K562 (cell line): ENCODE measurements at regions not wholly inside any gene's neighbourhood (a gene's known extent, or its start where the extent isn't known, plus 50 kb on each side); places are given as distances from the start of the nearest gene placed in this dataset.

ENCODE experiments used
- ATAC-seq: fragments of 200-7000 bp; cut with Tn5 transposase; 3 replicates; pipeline ENCODE4 v1.9.1; 2020; ENCODE audit warnings: moderate library complexity
- BruUV-seq: library from RNA; stranded (reverse); fragments of 400-500 nt; replicated peaks from 2 replicates; lab custom pipeline; 2021; lab: Mats Ljungman, UMichigan
- CTCF ChIA-PET: fragments of 300-600 bp; formaldehyde crosslinking; extraction: SDS; loops from one replicate; lab custom pipeline; 2021; ENCODE audit warnings: low intra/inter-chr PET ratio; lab: Yijun Ruan, JAX
- POLR2A ChIA-PET: fragments of 300-600, 350-650 bp; sonication (Branson Sonifier 250); formaldehyde crosslinking; extraction: SDS; loops from one replicate; lab custom pipeline; 2021; ENCODE audit warnings: antibody characterized with exemption, inconsistent platforms; lab: Yijun Ruan, JAX
- DNase-seq, 4 experiments: peaks; one replicate each; pipeline versions ENCODE4 v3.0.0 to v3.0.0-alpha.2; 2011 to 2018; ENCODE audit warnings: low spot score in 3 of 4, mixed read lengths in 3 of 4; ENCODE audit errors: extremely low read depth in 1 of 4
- FAIRE-seq: peaks from 2 replicates; lab custom pipeline; 2011; peaks lifted over from hg19 to GRCh38; lab: Jason Lieb, UNC
- H2AFZ ChIP-seq: 2 replicates; pipeline ENCODE4 v1.6.0; 2011; ENCODE audit warnings: low read depth, low read length, control low read depth, inconsistent platforms
- H3K27ac ChIP-seq: fragments of 200-600 bp; 3 replicates; pipeline ENCODE4 v1.8.0; 2011; ENCODE audit warnings: low read depth, mild to moderate bottlenecking, control low read depth, inconsistent platforms, low read length, moderate library complexity, mixed read lengths; ENCODE audit errors: extremely low read depth
- H3K27me3 ChIP-seq, 2 experiments: fragments of 300-600 bp in 1 of 2; 2 replicates in 1 of 2; 3 replicates in 1 of 2; pipeline versions ENCODE4 v1.6.0 to v1.8.0; 2011; ENCODE audit warnings: inconsistent platforms in 2 of 2, low read length in 2 of 2, mild to moderate bottlenecking in 1 of 2, mixed read lengths in 1 of 2, moderate library complexity in 1 of 2; ENCODE audit not compliant: control insufficient read depth in 2 of 2, insufficient read depth in 2 of 2
- H3K36me3 ChIP-seq: fragments of 300-600 bp; 3 replicates; pipeline ENCODE4 v1.8.0; 2011; ENCODE audit warnings: mild to moderate bottlenecking, low read length, inconsistent platforms; ENCODE audit not compliant: control insufficient read depth, insufficient read depth
- H3K4me1 ChIP-seq, 2 experiments: fragments of 200-600 bp in 1 of 2; replicated peaks in 1 of 2; 2 replicates in 1 of 2; 3 replicates in 1 of 2; pipeline versions ENCODE4 v1.5.1 to v1.8.0; 2011; ENCODE audit warnings: inconsistent platforms in 2 of 2, low read length in 2 of 2, mild to moderate bottlenecking in 1 of 2, mixed read lengths in 1 of 2, moderate library complexity in 1 of 2; ENCODE audit not compliant: control insufficient read depth in 2 of 2, insufficient read depth in 2 of 2
- H3K4me2 ChIP-seq: 2 replicates; pipeline ENCODE4 v1.6.1; 2011; ENCODE audit warnings: low read length, control low read depth, inconsistent platforms, mixed read lengths; ENCODE audit not compliant: insufficient read depth
- H3K4me3 ChIP-seq: fragments of 200-600 bp; sonication (generic), shearing (Covaris generic); 2 replicates; pipeline ENCODE4 v1.5.1; 2016; ENCODE audit warnings: control low read depth, inconsistent platforms
- H3K79me2 ChIP-seq: fragments of 200-600 bp; 3 replicates; pipeline ENCODE4 v1.8.0; 2011; ENCODE audit warnings: low read length, inconsistent platforms; ENCODE audit not compliant: control insufficient read depth, insufficient read depth
- H3K9ac ChIP-seq, 2 experiments: 2 replicates each; pipeline versions ENCODE4 v1.6.0 to v1.6.1; 2011; ENCODE audit warnings: low read depth in 2 of 2, low read length in 2 of 2, control low read depth in 1 of 2, inconsistent platforms in 1 of 2, mild to moderate bottlenecking in 1 of 2, mixed read lengths in 1 of 2; ENCODE audit not compliant: insufficient read depth in 1 of 2
- H3K9me1 ChIP-seq: one replicate; pipeline ENCODE4 v1.6.0; 2011; ENCODE audit warnings: inconsistent platforms, mild to moderate bottlenecking, low read length, moderate library complexity; ENCODE audit not compliant: control insufficient read depth, insufficient read depth
- H3K9me3 ChIP-seq: replicated peaks from 2 replicates; pipeline ENCODE4 v1.5.1; 2011; ENCODE audit warnings: low read depth, low read length, inconsistent platforms; ENCODE audit not compliant: control insufficient read depth, insufficient read depth
- H4K20me1 ChIP-seq: replicated peaks from 2 replicates; pipeline ENCODE4 v1.6.1; 2011; ENCODE audit warnings: low read length, inconsistent platforms, mixed read lengths; ENCODE audit not compliant: control insufficient read depth, insufficient read depth
- ETV5 ChIP-seq: sonication (generic); formaldehyde crosslinking; IDR thresholded peaks from 2 replicates; pipeline ENCODE4 v1.4.0; 2020; ENCODE audit warnings: low read depth, mild to moderate bottlenecking, missing genetic modification reagents
- GTF2E2 ChIP-seq: fragments of 200-800 bp; sonication (Bioruptor generic); IDR thresholded peaks from 2 replicates; pipeline ENCODE4 v1.6.1; 2016; ENCODE audit warnings: missing genetic modification characterization, missing compliant biosample characterization
- HLTF ChIP-seq: fragments of 450-650 bp; IDR thresholded peaks from 2 replicates; pipeline ENCODE4 v1.6.1; 2016
- KLF1 ChIP-seq: fragments of 450-650 bp; IDR thresholded peaks from 2 replicates; pipeline ENCODE4 v1.6.1; 2016; ENCODE audit warnings: missing genetic modification characterization, missing compliant biosample characterization
- PTBP1 ChIP-seq: fragments of 200-400 bp; formaldehyde crosslinking; IDR thresholded peaks from 2 replicates; pipeline ENCODE4 v1.6.1; 2017; ENCODE audit warnings: low read depth, low read length
- SMAD2 ChIP-seq: fragments of 150-350 bp; IDR thresholded peaks from 2 replicates; pipeline ENCODE4 v1.6.1; 2014; ENCODE audit warnings: low read depth, mild to moderate bottlenecking, low read length
- SREBF1 ChIP-seq: fragments of 150-350 bp; IDR thresholded peaks from 2 replicates; pipeline ENCODE4 v1.6.1; 2014; ENCODE audit warnings: antibody characterized with exemption, low read depth, low read length, borderline replicate concordance
- TEAD4 ChIP-seq, 2 experiments: sonication (generic) in 1 of 2; formaldehyde crosslinking in 1 of 2; IDR thresholded peaks; 2 replicates each; pipeline versions ENCODE4 v1.6.1 to v1.8.0; 2012 to 2022; ENCODE audit warnings: borderline replicate concordance in 1 of 2, inconsistent platforms in 1 of 2, low read length in 1 of 2, mild to moderate bottlenecking in 1 of 2, missing genetic modification reagents in 1 of 2
- ZBTB43 ChIP-seq: sonication (generic); formaldehyde crosslinking; IDR thresholded peaks from 2 replicates; pipeline ENCODE4 v1.8.0; 2023; ENCODE audit warnings: mild to moderate bottlenecking, missing genetic modification reagents
- ZBTB49 ChIP-seq: sonication (generic); formaldehyde crosslinking; IDR thresholded peaks from 2 replicates; pipeline ENCODE4 v1.8.0; 2022; ENCODE audit warnings: missing genetic modification reagents, mild to moderate bottlenecking, borderline replicate concordance
- ZNF224 ChIP-seq: sonication (generic); formaldehyde crosslinking; IDR thresholded peaks from 2 replicates; pipeline ENCODE4 v1.8.0; 2022; ENCODE audit warnings: mild to moderate bottlenecking, missing genetic modification reagents
- ZNF384 ChIP-seq: IDR thresholded peaks from 2 replicates; pipeline ENCODE4 v1.6.1; 2012; ENCODE audit warnings: low read depth, low read length, improper control_type of control experiment
- ZNF639 ChIP-seq, 2 experiments: fragments of 200-800 bp in 1 of 2; sonication (Bioruptor generic) in 1 of 2; sonication (generic) in 1 of 2; formaldehyde crosslinking in 1 of 2; IDR thresholded peaks in 1 of 2; conservative IDR thresholded peaks in 1 of 2; 2 replicates each; pipeline versions ENCODE4 v1.5.0 to v1.6.1; 2016 to 2020; ENCODE audit warnings: missing compliant biosample characterization in 1 of 2, missing genetic modification characterization in 1 of 2, missing genetic modification reagents in 1 of 2
- ZNF696 ChIP-seq: fragments of 250-450 bp; sonication (Bioruptor Pico); conservative IDR thresholded peaks from 2 replicates; pipeline ENCODE4 v1.4.0; 2020; ENCODE audit warnings: mild to moderate bottlenecking, moderate library complexity
- ZNF830 ChIP-seq: fragments of 250-450 bp; sonication (Bioruptor Pico); IDR thresholded peaks from 2 replicates; pipeline ENCODE4 v1.5.0; 2021; ENCODE audit warnings: mild to moderate bottlenecking
- ZZZ3 ChIP-seq: fragments of 450-650 bp; IDR thresholded peaks from 2 replicates; pipeline ENCODE4 v1.6.1; 2016; ENCODE audit warnings: antibody characterized with exemption, mild to moderate bottlenecking, moderate library complexity
- WGBS: fragments of 100-300 bp; shearing (Covaris generic); methylation state at CpG from one replicate; pipeline ENCODE4 v1.1.6; 2016; ENCODE audit warnings: low coverage, mixed read lengths; ENCODE audit not compliant: insufficient coverage; ENCODE audit errors: missing lambda C conversion rate; 5-methylcytosine and 5-hydroxymethylcytosine counted together
- in situ Hi-C: fragments of 300-500 bp; cut with MboI; formaldehyde crosslinking; loops from 4 replicates; pipeline ENCODE4 v1.15.0; 2018; ENCODE audit warnings: inconsistent platforms, mixed read lengths
- intact Hi-C: fragments of 100-400 bp; cut with micrococcal nuclease; formaldehyde crosslinking; loops from 2 replicates; pipeline ENCODE4 v1.14.2; 2022

GRCh38 chr2:16104949-16105668 lies 164.8 kb downstream of the MYCN start (continued):
- TF ChIP-seq ZBTB49 (CRISPR knock-in tag), result no peak
- no peak for TF ChIP-seq HLTF
- no peak for TF ChIP-seq TEAD4 (IDR thresholded peaks at IDR 0.05; ENCODE audit: low read length)
- no peak for TF ChIP-seq TEAD4 (CRISPR knock-in tag; IDR thresholded peaks at IDR 0.05; ENCODE audit: borderline replicate concordance)
- TF ChIP-seq ZNF384, result no peak
- no peak for TF ChIP-seq GTF2E2 (tag)
- no peak for TF ChIP-seq ZNF830 (CRISPR knock-in tag)

DNA sequence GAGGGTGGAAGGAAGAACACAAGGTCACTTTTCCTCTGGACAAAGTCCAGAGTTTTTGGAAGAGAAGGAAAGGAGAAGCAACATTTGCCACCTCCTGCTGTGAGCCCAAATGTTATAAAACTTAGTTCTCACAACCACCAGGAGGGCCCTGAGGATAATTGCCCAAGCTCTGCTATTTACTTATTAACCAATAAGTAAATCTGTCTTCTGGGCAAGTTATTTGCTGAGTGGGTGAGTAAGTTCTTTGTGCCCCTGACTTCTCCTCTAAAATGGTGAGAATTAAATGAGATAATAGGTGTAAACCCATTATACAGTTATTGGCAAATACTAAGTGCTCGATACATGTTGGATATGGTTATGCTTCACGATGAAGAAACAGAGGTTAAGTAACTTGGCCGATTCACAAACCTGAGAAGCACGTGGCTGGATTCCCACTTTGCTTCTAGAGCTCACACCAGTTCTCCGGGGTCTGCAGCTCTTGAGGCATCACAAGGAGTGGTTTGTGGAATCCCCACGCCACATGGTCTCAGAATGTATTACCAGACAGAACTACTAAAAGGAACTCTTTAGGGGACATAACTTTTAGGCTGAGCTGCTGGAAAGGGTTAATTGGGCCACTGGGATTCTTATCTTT lies 164.1 kb downstream of the MYCN start:
- Histone ChIP-seq H3K27ac (no peak overlapping the region), H3K4me2 (no peak overlapping the region), H3K27me3 (peaks cover 2 to 19% of the 10 kb centered on the region in 2 experiments; a peak in 4 of 5 replicates), H2AFZ (no peak overlapping the region), H3K4me1 (no peaks in the 10 kb centered on the region), H3K9me1 (no peaks in the 10 kb centered on the region), H3K36me3 (no peaks in the 10 kb centered on the region), H3K9ac (no peak overlapping the region), H3K79me2 (no peaks in the 10 kb centered on the region), H3K9me3 (no peaks in the 10 kb centered on the region), H3K4me3 (no peak overlapping the region), H4K20me1 (no peaks in the 10 kb centered on the region)
- FAIRE-seq, result no peak
- intact Hi-C loops, result no loop called here
- 0% methylated on average over 6 of the region's 6 CpGs for WGBS
- BruUV-seq, result no TSS peak
- POLR2A ChIA-PET, result no interaction called here
- ATAC-seq, result no peak
- in situ Hi-C loops, result no loop called here
- no peak for DNase-seq
- CTCF ChIA-PET, result no interaction called here
- no peak for TF ChIP-seq ZZZ3
- no peak for TF ChIP-seq SMAD2
- TF ChIP-seq PTBP1, result no peak
- TF ChIP-seq ZNF224, result no peak
- TF ChIP-seq ZNF639 (CRISPR knock-in tag; conservative IDR thresholded peaks at IDR 0.05 in 1 of 2, IDR thresholded peaks at IDR 0.05 in 1 of 2), result no peak
- TF ChIP-seq KLF1 (tag), result no peak
- TF ChIP-seq ZBTB43 (CRISPR knock-in tag), result no peak
- no peak for TF ChIP-seq ETV5 (CRISPR knock-in tag)
- TF ChIP-seq SREBF1, result no peak
- TF ChIP-seq ZNF696 (CRISPR knock-in tag), result no peak
